Activated T-cell treated with anti-CD3 and anti-CD28 coated beads, Interleukin-2, amount 50 U/mL, for 48 hours (primary cell): ENCODE measurements at regions not wholly inside any gene's neighbourhood (a gene's known extent, or its start where the extent isn't known, plus 50 kb on each side); places are given as distances from the start of the nearest gene placed in this dataset.
"Not testable (repeated sequence)": the region's sequence is repeated elsewhere in the genome, so short reads cannot be mapped to it uniquely, and the experiment has no call there.

Source experiments
- DNase-seq, 2 experiments: peaks; one replicate each; pipeline ENCODE4 v3.0.0-alpha.2; 2020

DNA sequence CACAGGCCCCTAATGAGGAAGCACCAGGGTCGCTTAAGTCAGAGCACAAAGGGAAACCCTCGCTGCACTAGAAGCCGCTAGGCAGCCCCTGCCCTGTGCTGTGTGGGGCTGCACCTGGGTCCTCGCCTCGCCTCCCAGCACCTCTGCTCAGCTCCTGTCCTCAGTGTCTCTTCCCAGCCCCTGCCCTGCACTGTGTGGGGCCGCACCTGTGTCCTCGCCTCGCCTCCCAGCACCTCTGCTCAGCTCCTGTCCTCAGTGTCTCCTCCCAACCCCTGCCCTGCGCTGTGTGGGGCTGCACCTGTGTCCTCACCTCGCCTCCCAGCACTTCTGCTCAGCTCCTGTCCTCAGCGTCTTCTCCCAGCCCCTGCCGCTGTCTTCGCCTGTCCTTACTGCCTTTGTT, 342.8 kb downstream of the EIPR1 start:
- DNase-seq = no peak

DNA sequence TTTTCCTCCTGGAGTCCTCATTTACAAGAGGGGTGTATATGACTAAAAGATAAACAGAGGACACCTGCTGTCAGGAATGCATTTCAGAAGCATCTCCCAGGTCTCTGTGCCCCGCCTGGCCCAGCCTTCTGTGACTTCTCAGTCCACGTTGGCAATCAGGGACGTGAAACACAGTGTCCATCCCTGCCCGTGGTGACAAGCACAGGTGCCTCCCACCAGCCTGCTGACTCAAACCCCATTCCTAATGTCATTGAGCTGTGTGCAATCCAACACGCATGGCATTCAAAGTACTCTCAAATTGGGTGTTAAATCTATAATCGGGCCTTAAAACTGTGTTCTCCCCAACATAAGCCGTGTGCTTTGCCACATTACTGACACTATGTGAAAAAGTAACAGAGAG, 343.2 kb downstream of the EIPR1 start:
- DNase-seq = no peak

DNA sequence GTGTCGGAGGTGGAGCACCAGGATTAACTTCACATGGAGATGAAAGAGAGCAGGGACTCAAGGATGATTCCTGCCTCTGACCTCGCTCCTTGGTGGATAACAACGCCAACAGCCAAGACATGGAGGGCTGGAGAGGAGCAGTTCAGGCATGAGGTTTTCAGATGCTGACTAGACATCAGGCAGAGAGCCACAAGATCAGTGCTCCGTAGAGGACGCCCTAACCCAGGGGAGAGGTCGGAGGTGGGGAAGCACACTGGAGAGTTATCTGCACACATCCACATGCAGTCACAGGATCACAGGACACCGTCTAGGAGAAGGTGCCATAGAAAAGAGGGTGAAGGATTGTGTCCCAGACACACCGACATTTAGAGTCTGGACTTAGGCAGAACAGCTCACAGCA, 344.3 kb downstream of the EIPR1 start:
- DNase-seq = no peak

DNA sequence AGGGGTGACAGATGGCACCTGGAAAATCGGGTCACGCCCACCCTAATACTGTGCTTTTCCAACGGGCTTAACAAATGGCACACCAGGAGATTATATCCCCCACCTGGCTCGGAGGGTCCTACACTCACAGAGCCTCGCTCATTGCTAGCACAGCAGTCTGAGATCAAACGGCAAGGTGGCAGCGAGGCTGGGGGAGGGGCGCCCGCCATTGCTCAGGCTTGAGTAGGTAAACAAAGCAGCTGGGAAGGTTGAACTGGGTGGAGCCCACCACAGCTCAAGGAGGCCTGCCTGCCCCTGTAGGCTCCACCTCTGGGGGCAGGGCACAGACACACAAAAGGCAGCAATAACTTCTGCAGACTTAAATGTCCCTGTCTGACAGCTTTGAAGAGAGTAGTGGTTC, 346.8 kb downstream of the EIPR1 start:
- DNase-seq = not testable (repeated sequence)

DNA sequence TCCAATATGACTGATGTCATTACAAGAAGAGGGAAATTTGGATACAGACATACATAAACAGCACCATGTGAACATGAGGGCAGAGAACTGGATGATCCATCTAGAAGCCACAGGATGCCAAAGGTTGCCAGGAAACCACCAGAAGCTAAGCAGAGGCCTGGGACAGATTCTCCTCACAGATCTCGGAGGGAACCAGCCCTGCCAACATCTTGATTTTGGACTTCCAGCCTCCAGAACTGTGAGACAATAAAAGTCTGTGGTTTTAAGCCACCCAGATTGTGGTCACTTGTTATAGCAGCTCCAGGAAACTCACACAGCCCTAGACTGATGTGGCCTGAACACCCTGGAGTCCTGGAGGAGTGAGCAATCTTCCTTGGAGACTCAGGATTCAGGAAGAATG, 351.6 kb downstream of the EIPR1 start:
- DNase-seq = no peak

DNA sequence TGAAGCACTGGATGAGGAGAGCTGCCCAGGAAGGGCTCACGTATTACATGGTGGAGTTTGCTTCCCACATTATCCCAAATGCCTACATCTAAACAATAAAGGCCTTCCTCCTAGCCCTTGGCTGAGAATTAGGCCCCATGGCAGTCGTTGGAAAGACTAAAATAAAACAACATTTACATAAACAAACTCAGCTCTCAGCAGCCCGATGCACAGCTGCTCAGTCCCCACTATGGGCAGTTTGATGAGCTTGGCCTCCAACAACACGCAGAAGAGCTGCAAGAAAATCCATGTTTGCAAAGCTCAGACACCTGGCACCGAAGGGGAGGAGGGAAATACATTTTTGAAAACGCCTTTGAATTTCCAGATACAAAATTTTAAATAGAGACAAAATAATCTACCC, 352.4 kb downstream of the EIPR1 start:
- no peak for DNase-seq

DNA sequence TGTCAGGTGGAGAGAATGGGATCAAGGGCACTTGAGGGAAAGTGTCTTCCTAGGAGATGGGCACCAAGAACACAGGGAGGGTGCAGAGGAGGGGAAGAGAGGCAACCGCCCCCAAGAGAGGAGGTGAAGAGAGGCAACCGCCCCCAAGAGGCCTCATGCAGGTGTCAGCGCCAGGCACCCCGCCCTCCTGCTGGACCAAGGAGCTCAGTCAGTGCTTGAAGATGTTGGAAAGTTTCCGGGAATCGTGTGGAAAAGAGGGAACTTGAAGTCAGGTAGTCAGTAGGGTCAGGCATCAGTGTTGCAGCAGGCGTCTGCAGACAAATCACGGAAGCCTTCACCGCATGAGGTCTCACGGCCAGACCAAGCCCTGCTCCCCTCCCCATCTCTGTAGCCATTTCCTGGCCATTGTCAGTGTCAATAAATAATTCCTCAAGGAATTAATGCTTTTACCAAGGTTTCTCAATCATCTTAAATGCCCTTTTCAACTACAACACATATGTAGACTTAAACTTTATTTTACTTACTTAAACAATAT, 353.1 kb downstream of the EIPR1 start:
- DNase-seq = no peak

DNA sequence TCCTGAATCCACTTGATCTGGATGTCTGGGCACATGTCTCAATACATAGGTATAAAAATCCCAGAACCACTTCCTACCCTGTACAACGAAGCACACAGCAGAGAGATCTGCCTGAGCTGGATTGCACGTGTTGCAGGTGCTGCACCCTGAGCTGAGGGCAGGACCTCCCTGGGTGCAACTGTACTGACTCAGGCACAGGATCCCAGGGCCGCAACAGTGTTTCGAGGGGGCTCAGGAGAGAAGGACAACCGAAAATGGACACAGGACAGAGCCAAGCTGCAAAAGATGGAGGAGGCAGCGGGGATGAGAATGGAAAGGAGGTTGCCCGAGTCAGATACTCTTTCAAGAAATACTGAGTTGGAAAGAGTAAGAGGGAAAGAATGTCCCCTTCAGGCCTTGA, 354.1 kb downstream of the EIPR1 start:
- DNase-seq = no peak

DNA sequence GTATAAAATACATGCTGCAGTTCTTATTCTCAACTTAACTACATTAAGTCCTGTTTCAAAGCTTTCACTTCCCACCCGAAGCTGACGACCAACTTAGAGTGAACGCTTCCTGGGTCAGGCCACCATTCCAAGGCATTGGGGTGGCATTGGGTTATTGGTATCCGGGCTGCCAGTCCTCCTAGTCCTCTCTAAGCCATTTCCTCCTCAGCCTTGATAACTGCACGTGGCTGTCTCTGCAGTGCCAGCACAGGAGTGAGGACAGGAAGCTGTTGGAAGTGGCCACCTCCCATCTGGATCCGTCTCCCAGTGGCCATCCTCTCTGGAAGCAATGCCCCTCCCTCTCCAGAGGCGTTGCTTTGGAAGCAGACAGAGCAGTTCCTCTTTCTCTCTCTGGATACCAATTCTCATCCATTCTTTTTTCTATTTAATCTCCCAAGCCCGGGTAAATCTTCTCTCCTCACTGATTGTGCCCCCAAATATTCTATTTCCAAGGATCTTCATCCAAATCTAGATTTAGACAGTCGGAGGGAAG, 354.7 kb downstream of the EIPR1 start:
- no peak for DNase-seq

DNA sequence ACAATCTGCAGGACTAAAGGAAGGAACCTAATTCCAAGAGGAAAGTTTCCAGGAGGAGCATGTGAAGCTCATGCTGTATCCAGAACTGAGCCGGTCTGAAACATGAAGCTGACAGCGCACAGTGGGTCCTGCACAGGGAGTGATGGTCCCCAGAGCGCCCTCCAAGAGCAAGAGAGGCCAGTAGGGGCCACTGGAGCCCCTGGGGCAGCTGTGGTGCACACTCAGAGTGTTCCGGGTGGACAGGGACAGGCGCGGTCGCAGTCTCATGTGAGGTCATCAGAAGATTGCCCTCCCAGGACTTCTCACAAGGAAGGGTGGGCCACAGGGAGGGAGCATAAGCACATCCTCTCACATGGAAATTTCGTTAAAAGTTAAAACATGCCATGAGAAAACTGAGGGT, 355.9 kb downstream of the EIPR1 start:
- no peak for DNase-seq

DNA sequence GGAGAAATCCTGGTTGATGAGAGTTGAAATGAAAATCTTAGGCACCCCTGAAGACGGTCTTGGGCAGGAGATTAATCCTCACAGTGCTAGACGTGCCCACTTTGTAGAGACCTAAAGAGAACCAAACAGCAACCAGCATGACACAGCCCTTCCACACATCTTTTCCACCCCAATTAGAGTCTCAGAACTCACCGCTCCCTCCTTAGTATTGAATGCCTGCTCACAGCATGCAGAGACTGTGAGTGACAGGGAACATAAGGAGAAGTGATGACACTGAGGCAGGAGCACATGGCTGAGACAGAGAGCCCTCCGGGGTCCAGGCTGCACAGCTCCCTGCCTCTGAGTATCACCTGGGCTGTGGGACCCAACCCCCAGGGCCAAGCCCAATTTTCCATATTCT, 367.6 kb downstream of the EIPR1 start:
- DNase-seq = no peak

DNA sequence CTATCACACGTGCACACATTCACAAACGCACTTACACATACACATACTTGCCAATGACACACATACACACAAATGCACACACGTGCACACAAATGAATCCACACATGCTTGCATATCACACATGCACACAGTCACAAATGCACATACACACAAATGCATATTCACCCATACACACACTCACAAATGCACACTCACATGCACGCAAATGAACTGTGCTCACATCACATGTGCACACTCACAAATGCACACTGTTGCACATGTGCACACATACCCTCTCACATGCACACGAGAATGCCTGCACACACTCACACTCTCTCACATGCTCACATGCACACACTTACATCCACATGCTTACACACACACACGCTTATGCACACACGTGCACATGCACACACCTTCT, 368.1 kb downstream of the EIPR1 start:
- no peak for DNase-seq

DNA sequence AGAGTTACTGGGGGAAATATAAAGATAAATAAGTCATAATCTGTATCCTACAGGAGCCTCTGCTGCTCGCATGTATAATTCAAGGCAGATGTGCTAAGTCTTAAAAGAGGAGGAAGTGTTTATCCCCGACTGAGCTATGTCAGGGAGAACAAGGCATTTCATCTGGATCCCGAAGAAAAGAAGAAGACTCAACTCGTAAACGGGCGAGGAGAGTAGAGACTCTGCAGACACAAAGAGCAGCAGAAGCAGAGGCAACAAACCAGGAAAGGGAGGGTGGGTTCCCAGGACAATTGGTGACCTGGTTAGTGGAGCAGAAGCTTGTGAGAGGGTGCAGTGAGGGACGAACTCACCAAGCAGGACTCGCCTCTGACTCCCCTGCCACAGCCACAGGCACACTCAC, 368.6 kb downstream of the EIPR1 start:
- DNase-seq = no peak

DNA sequence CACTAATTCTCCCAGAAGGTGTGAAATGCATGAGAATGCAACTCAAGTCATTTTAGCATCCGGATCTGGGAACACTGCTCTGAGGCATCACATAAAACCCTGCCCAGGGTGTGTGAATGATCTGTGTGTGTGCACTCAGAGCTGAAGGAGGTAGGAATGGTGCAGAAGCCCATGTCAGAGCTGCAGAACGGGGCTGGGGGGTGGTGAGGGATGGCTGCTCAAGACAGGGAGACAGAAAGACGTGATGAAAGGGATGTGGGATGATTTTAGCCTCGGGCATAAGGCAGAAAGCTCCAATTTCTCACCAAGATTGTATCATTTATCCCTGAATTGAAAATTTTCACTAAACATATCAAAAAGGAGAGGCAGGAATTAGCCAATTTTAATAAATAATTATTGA, 369.1 kb downstream of the EIPR1 start:
- DNase-seq = no peak

DNA sequence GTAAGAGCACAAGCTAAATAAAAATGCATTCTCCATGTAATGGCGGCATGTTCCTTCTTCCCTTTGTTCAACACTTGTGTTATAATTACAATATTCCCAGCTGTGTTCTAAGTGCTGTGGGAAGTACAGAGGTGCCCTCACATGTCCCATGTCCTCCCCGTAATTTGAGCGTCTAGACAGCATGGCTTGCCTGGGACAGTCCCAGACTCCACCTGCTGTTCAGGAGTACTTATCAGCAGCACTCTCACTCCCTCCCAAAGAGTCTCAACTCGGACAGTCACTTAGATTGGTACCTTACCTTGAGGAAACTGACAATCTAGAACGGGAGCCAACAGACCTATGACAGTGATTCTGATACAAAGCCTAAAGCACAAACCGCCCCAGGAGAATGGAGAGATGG, 370.5 kb downstream of the EIPR1 start:
- DNase-seq = no peak

DNA sequence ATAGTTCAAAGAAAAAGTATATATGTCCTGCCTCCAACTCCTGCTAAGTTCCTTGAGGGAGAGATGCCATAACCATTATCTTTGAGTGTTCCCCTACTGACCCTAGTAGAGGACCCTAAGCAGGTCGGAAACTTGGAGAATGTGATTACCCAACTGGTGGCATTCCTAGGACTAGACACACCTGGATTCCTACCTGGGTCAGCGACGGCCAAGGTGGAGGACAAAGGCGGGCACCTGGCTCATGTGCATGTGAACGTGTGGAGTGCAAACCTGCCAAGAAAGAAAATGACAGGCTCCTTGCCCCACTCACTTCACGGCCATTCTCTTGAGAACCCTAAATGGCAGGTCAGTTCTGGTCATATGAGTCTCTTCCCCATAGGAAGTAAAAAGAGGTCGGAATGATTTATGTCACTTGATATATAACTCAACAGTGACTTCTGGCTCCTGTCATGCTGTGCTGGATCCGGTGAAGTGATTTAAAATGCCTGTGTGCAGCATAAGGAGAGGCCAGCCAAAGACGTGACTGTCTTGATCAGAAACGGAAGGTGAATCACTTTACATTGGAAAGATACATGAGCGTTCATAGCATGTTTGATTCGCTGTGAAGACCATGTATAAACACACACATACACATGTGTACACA, 371.6 kb downstream of the EIPR1 start:
- DNase-seq = no peak

DNA sequence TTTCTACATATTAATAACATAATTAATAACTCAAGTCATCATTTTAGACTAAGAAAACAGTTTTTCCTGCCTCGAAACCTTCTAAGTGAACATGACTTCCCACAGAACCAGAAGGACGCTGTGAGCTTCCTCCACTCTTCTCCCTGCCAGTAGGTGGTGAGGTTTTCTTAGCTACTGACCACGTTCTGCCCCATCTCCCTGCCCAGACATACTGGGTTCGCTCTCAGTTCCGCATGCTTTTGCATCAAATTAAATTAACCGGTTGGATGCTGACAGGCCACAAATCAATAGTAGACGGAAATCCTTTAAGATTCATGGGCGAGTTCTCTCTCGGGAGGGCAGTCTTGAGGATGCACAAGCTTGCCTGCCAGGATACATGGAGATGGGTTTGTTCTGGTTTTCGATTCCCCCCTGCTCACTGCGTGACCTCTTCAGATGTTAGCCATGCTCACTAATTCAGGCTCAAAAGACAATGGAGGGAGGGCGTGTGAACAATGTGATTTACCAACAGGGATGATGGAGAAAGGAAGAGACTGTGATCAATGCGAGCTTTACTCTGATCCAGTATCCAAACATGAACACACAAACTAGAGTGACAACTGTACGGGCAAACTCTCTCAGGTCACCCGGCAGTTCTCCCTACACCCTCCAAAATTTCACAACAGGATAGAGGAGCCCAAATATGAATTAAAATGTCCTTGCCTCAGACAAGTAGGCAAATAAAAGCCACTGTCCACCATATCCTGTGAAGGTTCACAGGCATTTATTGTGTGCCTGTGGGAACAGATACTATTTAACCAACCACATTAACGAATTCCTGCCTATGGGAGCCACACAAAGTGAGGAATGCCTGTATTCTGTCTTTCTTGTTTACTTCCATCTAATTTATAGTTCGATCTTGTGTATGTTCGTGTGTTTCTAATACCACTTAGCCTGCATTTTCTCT, 375.7 kb downstream of the EIPR1 start:
- DNase-seq = no peak

DNA sequence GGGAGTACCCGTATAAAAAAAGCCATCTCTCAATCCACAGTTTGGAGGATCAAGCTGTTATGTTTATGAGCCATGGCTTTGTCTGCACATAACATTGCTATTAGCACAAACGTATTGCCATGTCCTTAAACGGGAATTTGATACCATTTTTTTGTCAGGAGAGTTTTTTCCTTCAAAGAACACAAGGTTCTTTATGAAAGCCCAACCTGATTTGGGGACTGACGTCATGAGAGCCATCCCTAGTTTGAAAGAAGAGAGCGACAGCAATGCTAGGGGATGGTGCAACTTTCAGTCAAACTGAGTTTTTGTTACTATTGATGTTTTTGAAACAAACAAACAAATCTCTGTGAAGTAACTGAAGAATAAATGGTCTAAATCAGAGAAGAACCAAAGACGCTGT, 376.6 kb downstream of the EIPR1 start:
- no peak for DNase-seq

DNA sequence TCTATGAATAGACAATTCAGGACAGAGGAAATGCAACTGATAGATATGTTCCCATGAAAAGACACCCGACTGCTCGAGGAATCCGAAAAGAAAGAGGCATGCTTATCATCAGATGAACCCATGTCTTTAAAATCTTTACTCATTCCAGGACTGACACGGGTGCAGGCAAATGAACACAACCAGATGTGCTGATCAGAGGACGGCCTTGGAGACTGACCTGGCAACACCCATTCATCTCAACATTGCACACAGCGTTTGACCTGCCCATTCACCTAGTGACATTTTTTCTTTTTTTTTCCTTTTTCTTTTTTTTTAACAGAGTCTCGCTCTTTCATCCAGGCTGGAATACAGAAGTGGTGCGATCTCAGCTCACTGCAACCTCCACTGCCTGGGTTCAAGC, 377.5 kb downstream of the EIPR1 start:
- DNase-seq = no peak

DNA sequence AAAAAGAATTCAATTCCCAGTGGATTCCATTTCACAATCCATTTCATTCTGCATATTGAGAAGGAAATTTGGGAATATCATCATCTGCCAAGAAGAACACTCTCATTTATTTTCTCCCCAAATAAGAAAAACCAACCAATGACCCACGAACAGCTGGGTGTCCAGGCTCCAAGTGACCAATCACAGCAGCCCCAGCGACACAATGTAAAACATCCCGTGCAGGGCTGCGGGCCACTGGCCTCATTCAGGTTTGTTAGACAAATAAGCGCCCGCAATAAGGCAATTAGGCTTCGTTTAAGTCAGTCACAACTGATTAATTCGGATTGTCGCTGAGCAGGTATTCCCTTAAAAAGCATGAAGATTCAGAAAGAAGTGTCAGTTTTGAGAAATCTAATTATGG, 378.6 kb downstream of the EIPR1 start:
- DNase-seq = no peak

DNA sequence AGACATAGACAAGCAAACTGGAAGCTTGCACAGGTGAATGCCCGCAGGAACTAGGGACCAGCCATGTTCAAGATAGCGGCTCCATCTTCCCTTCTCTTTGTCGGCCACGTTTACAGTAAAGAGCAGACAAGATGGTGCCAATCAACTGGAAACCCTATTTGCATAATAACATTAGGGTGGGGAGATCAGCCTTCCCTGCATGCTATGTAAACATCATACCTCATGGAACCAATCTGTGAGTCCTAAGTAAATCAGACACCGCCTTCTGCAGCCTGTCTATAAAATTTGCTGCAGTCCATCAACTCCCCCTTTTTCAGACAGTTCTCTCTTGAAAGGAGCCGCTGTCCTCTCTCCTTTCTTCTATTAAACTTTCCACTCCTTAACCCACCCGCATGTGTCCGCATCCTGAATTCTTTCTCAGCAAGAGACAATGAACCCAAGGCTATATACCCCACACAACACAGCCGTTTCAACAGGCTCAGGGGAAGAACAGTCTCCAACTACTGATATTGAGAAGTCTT, 384.4 kb downstream of the EIPR1 start:
- DNase-seq = no peak

DNA sequence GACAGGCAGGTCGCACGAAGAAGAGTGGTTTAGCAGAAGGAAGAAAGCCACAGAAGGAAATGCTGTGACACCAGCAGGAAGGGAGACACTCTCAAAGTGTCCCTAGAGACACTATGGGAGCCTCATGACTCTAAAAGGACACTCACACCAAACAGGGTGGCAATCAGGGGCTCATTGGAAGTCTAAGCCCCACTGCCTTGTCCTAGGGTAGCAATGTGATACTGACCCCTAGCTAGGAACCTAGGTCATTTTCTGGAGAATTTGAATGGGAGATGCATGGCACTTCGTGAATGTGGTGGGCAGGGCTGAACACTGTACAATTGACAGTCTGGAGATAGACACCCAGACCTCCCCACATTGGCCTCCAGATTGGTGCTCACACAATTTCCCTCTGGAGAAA, 385.0 kb downstream of the EIPR1 start:
- no peak for DNase-seq

DNA sequence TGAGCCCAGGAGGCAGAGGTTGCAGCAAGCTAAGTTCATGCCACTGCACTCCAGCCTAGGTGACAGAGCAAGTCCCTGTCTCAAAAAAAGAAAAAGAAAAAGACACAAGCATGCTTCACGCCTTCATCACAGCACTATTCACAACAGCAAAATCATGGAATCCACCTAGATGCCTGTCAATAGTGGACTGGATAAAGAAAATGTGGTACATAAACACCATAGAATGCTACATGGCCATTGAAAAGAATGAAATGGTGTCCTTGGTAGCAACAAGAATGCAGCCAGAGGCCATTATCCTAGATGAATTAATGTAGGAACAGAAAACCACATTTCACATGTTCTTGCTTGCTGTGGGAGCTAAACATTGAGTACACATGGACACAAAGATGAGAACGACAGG, 392.6 kb downstream of the EIPR1 start:
- DNase-seq = no peak

DNA sequence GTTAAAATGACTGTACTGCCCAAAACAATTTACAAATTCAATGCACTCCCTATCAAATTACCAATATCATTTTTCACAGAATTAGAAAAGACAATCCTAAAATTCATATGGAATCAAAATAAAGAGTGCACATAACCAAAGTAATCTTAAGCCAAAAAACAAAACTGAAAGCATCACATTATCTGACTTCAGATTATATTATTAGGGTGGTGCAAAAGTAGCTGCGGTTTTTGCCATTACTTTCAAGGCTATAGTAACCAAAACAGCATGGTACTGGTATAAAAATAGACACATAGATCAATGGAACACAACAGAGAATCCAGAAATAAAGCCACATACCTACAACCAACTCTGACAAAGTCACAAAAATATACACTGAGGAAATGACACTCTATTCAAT, 396.6 kb downstream of the EIPR1 start:
- no peak for DNase-seq
